ENCODE measurements at regions not wholly inside any gene's neighbourhood (a gene's known extent, or its start where the extent isn't known, plus 50 kb on each side); places are given as distances from the start of the nearest gene placed in this dataset.

- no peak for TF ChIP-seq CTCF (IDR thresholded peaks at IDR 0.05)
- no peak for TF ChIP-seq POLR2A (IDR thresholded peaks at IDR 0.05)
Observed at GRCh38 chr2:104528101-104528500, 325.8 kb upstream of the POU3F3 start.

Measured in uterus (tissue), 2 donors.